ENCODE measurements at regions not wholly inside any gene's neighbourhood (a gene's known extent, or its start where the extent isn't known, plus 50 kb on each side); places are given as distances from the start of the nearest gene placed in this dataset.

DNA sequence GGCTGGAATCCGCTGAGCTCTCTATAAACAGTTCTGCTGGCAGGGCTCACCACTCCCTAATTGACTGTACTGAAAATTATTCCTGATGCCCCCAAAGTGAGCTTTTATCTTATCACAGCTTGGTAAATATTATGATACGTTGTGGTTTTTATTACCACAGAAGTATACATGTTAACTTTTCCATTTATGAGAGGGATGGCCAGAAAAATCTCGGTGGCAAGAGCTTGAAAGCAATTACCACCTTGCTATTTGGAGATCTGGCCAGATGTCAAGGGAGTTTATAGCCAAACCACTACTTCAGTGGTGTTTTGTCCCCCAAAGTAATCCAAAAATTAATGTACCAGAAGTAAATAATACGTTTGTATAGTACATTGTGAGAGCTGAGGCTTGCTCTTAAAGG lies 75.4 kb upstream of the RCN1 start:
- Histone ChIP-seq H3K27me3 (peaks cover 0 to 22% of the 10 kb centered on the region in 2 donors), H3K36me3 (no peaks in the 10 kb centered on the region), H3K4me1 (no peaks in the 10 kb centered on the region), H3K4me3 (no peak overlapping the region), H3K9me3 (no peaks in the 10 kb centered on the region), H3K27ac (no peak overlapping the region)
- intact Hi-C loops (cut with DNase I): no loop called here
- no peak for ATAC-seq
- DNase-seq: peak in 1 of 4 donors; percentile 13
- TF ChIP-seq, protein P1, sequence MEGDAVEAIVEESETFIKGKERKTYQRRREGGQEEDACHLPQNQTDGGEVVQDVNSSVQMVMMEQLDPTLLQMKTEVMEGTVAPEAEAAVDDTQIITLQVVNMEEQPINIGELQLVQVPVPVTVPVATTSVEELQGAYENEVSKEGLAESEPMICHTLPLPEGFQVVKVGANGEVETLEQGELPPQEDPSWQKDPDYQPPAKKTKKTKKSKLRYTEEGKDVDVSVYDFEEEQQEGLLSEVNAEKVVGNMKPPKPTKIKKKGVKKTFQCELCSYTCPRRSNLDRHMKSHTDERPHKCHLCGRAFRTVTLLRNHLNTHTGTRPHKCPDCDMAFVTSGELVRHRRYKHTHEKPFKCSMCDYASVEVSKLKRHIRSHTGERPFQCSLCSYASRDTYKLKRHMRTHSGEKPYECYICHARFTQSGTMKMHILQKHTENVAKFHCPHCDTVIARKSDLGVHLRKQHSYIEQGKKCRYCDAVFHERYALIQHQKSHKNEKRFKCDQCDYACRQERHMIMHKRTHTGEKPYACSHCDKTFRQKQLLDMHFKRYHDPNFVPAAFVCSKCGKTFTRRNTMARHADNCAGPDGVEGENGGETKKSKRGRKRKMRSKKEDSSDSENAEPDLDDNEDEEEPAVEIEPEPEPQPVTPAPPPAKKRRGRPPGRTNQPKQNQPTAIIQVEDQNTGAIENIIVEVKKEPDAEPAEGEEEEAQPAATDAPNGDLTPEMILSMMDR (IDR thresholded peaks at IDR 0.05): no peak

DNA sequence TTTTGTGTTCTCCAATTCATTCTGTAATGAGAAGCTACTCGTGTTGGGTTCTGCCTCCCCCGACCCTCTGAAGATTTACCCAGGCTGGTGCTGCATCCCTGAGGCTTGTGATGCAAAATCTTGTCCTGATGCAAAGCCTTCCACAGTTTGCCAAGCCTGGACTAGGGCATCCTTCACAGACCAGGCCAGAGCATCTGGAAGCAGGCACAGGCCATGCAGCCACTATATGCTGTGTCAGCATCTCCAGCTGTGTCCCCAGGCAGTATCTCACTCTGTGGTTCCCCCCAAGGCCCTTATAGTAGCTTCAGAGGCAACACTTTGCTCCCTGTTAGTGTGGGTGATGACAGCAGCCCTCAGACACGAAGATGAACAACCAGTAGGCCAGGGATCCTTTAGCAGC lies 77.3 kb upstream of the RCN1 start:
- TF ChIP-seq, protein P1 (IDR thresholded peaks at IDR 0.05): no peak
- Histone ChIP-seq H3K27me3 (peaks cover 0 to 40% of the 10 kb centered on the region in 2 donors), H3K4me1 (no peaks in the 10 kb centered on the region), H3K9me3 (no peaks in the 10 kb centered on the region), H3K4me3 (no peak overlapping the region), H3K27ac (no peak overlapping the region), H3K36me3 (no peaks in the 10 kb centered on the region)
- intact Hi-C loops (cut with DNase I): no loop called here
- DNase-seq: no peak
- no peak for ATAC-seq

DNA sequence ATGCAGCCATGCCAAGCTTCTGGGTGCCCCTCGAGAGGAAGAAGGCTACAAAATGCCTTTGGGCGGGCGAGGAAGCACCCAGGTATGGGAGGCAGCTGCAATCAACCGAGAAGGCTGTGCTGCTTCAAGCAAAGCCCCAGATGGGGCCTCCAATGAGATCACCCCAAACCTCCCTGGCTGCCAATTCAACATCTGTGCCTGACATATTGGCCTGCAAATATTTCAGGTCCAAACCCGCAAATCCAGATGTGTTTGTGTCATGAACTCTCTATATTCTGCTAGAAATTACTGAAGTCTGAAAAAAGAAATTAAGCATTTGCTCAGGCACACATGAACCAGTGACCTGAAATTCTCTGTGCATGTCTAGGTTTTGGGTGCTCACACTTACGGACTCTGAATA lies 78.8 kb upstream of the RCN1 start:
- H3K9me3 ChIP-seq: no peaks in the 10 kb centered on the region
- ATAC-seq: no peak
- TF ChIP-seq, protein P1 (IDR thresholded peaks at IDR 0.05): no peak
- no peaks in the 10 kb centered on the region for H3K4me1 ChIP-seq
- H3K27ac ChIP-seq: no peak overlapping the region
- no peaks in the 10 kb centered on the region for H3K36me3 ChIP-seq
- DNase-seq: no peak
- no peak overlapping the region for H3K4me3 ChIP-seq
- peaks cover 0 to 51% of the 10 kb centered on the region in 2 donors for H3K27me3 ChIP-seq
- intact Hi-C loops (cut with DNase I): no loop called here

DNA sequence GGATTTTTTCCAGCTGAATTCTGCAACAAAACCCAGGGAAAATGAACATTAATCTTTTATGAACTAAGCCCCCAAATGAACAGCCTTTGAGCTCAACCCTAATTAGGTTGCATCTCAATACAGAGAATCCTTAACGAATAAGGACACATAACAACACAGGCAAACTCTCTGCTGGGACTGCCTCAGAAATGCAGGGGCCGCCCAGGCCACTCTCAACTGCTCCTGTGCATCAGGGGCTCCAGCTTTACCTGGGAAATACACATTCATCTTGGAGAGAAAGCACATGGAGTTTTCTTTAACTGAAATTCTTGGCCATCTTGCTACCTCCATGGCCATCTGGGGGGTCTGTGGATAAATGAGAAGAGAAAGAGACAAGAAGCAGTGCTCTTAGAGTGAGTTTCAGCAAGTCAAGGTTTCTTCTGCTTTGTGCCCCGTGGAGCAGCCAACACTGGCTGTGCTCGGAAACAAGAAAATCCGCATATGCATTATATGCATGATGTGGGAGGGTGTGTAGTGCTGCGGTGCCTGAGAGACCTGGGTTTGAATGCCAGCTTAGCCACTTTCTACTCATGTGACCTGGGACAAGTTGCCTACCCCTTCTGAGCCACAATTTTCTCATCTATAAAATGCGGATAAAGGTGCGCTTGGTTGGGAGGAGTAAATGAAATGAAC lies 81.9 kb upstream of the RCN1 start:
- no peaks in the 10 kb centered on the region for H3K36me3 ChIP-seq
- no peak for DNase-seq
- TF ChIP-seq, protein P1 (IDR thresholded peaks at IDR 0.05): no peak
- ATAC-seq: no peak
- intact Hi-C loops (cut with DNase I): no loop called here
- H3K4me1 ChIP-seq: no peaks in the 10 kb centered on the region
- H3K27me3 ChIP-seq: peaks cover 0 to 65% of the 10 kb centered on the region in 2 donors
- H3K4me3 ChIP-seq: no peak overlapping the region
- H3K9me3 ChIP-seq: no peaks in the 10 kb centered on the region
- no peak overlapping the region for H3K27ac ChIP-seq

DNA sequence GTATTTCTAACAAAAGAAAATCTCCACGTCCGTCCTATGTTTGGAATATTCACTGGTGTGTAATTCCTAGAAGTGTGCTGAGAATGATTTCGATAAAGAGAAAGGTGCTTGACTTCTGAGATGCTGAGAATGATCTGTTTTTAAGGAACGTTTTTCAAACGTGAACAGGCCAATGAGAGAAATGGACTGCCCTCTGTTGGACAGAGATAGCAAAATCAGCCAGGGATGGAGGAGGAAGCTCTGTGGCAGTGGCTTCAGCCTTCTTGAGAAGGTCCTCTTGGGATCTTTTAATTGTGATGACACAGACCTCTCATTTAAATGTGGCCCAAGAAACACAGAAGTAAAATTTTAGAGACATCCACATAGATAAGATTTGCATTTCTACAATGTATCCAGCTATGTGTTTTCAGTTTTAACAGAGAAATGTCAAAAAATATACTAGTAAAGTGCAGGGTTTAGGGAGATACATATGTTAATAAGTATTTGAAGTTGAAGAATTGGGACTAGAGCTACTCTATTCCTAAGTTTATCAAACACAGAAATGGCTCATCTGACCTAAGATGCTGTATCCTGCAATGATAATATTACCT lies 84.0 kb upstream of the RCN1 start:
- peak in 1 of 4 donors; percentile 39 for DNase-seq

More for the DNA sequence above, 84.0 kb upstream of the RCN1 start:
- no peaks in the 10 kb centered on the region for H3K4me1 ChIP-seq
- peak; percentile 43 for ATAC-seq
- no peak overlapping the region for H3K4me3 ChIP-seq
- no peak overlapping the region for H3K27ac ChIP-seq
- TF ChIP-seq, protein P1 (IDR thresholded peaks at IDR 0.05): peak; percentile 45 to 51
- intact Hi-C loops (cut with DNase I): no loop called here
- no peaks in the 10 kb centered on the region for H3K9me3 ChIP-seq
- H3K36me3 ChIP-seq: no peaks in the 10 kb centered on the region
- peaks cover 0 to 76% of the 10 kb centered on the region in 2 donors for H3K27me3 ChIP-seq
